Calu3 (cell line): ENCODE measurements at regions not wholly inside any gene's neighbourhood (a gene's known extent, or its start where the extent isn't known, plus 50 kb on each side); places are given as distances from the start of the nearest gene placed in this dataset.

Experiments used
- BruUV-seq: library from RNA; stranded (reverse); fragments of 400-500 nt; replicated peaks from 2 replicates; lab custom pipeline; 2021; lab: Mats Ljungman, UMichigan
- CTCF ChIA-PET: fragments of 300-600 bp; sonication (Branson Sonifier 250); formaldehyde crosslinking; loops from one replicate; lab custom pipeline; 2022; ENCODE audit warnings: antibody characterized with exemption; lab: Charles Lee
- DNase-seq: peaks from one replicate; pipeline ENCODE4 v3.0.0; 2022
- H3K27ac Mint-ChIP-seq: one replicate; pipeline ENCODE4 v1.8.0; 2022; ENCODE audit warnings: mixed read lengths; ENCODE audit not compliant: unreplicated experiment
- H3K27me3 Mint-ChIP-seq: one replicate; pipeline ENCODE4 v1.8.0; 2022; ENCODE audit warnings: mixed read lengths; ENCODE audit not compliant: unreplicated experiment
- H3K36me3 Mint-ChIP-seq: one replicate; pipeline ENCODE4 v1.8.0; 2022; ENCODE audit warnings: mild to moderate bottlenecking, moderate library complexity, mixed read lengths; ENCODE audit not compliant: insufficient read depth, unreplicated experiment
- H3K4me1 Mint-ChIP-seq: one replicate; pipeline ENCODE4 v1.8.0; 2022; ENCODE audit warnings: mild to moderate bottlenecking, low read depth, mixed read lengths; ENCODE audit not compliant: unreplicated experiment
- H3K4me3 Mint-ChIP-seq: one replicate; pipeline ENCODE4 v1.8.0; 2022; ENCODE audit warnings: mild to moderate bottlenecking, low read depth, moderate library complexity, mixed read lengths; ENCODE audit not compliant: unreplicated experiment
- H3K9me3 Mint-ChIP-seq: one replicate; pipeline ENCODE4 v1.8.0; 2022; ENCODE audit warnings: low read depth, mixed read lengths; ENCODE audit not compliant: unreplicated experiment
- CTCF ChIP-seq: fragments of 200-600 bp; IDR thresholded peaks from one replicate; pipeline ENCODE4 v1.8.0; 2022; ENCODE audit warnings: antibody characterized with exemption; ENCODE audit not compliant: unreplicated experiment
- intact Hi-C: fragments of 100-400 bp; cut with micrococcal nuclease; formaldehyde crosslinking; loops from one replicate; pipeline ENCODE4 v1.10.0; 2022; ENCODE audit not compliant: unreplicated experiment

GRCh38 chr15:70358871-70359647 lies 261.3 kb upstream of the TLE3 start:
- DNase-seq = no peak
- intact Hi-C loops = no loop called here
- no peak for TF ChIP-seq CTCF
- CTCF ChIA-PET = interaction anchor here (0.6 kb wide), 1 partner anchor 295 kb away, joined by 3 read pairs; no protein-coding TSS in a partner anchor
- BruUV-seq = no TSS peak
- H3K9me3 Mint-ChIP-seq = no peaks in the 10 kb centered on the region
- no peaks in the 10 kb centered on the region for H3K4me1 Mint-ChIP-seq
- peaks cover 54% of the 10 kb centered on the region for H3K27me3 Mint-ChIP-seq
- H3K27ac Mint-ChIP-seq = no peak overlapping the region
- no peak overlapping the region for H3K4me3 Mint-ChIP-seq
- H3K36me3 Mint-ChIP-seq = no peaks in the 10 kb centered on the region

DNA sequence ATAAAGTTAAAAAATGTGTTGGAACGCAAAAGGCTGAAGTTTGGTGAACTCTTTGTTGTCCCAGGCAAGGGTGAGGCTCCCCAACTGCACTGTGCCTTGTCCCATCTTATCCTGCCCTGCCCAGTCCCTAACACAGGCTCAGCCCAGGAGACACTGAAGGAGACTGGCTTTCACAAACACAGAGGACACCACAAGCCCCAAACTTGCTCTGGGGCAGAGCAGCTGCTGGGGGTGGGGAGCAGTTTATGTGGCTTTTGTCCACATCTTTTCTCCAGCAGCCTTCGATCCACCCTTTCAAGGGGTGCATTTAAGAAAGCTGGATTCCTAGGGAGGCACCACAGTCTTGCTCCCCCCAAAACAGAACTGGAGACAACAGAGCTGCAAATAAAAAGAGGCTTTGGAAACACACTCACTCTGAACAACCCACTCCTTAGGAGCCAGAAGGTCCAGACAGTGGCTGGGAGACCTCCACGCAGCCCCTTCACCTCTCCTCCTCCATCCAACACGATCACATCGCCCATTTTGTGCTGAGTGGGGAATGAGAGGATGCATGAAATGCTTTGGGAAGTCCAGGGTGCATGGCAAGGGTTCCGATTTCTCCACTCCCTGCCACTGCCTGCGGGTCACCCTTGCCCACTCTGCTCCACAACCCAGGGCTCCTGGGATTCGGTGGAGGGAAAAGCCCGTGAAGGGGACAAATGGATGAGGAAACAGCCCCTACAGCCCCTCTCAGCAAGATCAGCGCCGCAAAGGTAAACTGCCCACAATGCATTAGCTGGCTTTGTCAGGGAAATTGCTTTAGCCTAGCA lies 260.5 kb upstream of the TLE3 start:
- CTCF ChIA-PET = no interaction called here
- Mint-ChIP-seq H3K9me3 (no peaks in the 10 kb centered on the region), H3K4me1 (no peaks in the 10 kb centered on the region), H3K36me3 (no peaks in the 10 kb centered on the region), H3K4me3 (no peak overlapping the region), H3K27ac (no peak overlapping the region), H3K27me3 (peaks cover 54% of the 10 kb centered on the region)
- BruUV-seq = no TSS peak
- intact Hi-C loops = no loop called here
- no peak for DNase-seq
- no peak for TF ChIP-seq CTCF

GRCh38 chr15:70357453-70357852 lies 259.7 kb upstream of the TLE3 start:
- DNase-seq = no peak
- BruUV-seq = no TSS peak
- no peaks in the 10 kb centered on the region for H3K4me1 Mint-ChIP-seq
- CTCF ChIA-PET = no interaction called here
- no peaks in the 10 kb centered on the region for H3K9me3 Mint-ChIP-seq
- H3K27ac Mint-ChIP-seq = no peak overlapping the region
- H3K4me3 Mint-ChIP-seq = no peak overlapping the region
- peaks cover 62% of the 10 kb centered on the region for H3K27me3 Mint-ChIP-seq
- no peaks in the 10 kb centered on the region for H3K36me3 Mint-ChIP-seq
- no peak for TF ChIP-seq CTCF
- intact Hi-C loops = no loop called here

- peaks cover 67% of the 10 kb centered on the region for H3K27me3 Mint-ChIP-seq
- H3K4me3 Mint-ChIP-seq = no peak overlapping the region
- intact Hi-C loops = no loop called here
- H3K9me3 Mint-ChIP-seq = no peaks in the 10 kb centered on the region
- no peaks in the 10 kb centered on the region for H3K4me1 Mint-ChIP-seq
- TF ChIP-seq CTCF = no peak
- CTCF ChIA-PET = no interaction called here
- no peaks in the 10 kb centered on the region for H3K36me3 Mint-ChIP-seq
- BruUV-seq = no TSS peak
- no peak for DNase-seq
- H3K27ac Mint-ChIP-seq = no peak overlapping the region
These were observed 259.2 kb upstream of the TLE3 start for GRCh38 chr15:70356919-70357318.
